ENCODE measurements at regions not wholly inside any gene's neighbourhood (a gene's known extent, or its start where the extent isn't known, plus 50 kb on each side); places are given as distances from the start of the nearest gene placed in this dataset.

DNA sequence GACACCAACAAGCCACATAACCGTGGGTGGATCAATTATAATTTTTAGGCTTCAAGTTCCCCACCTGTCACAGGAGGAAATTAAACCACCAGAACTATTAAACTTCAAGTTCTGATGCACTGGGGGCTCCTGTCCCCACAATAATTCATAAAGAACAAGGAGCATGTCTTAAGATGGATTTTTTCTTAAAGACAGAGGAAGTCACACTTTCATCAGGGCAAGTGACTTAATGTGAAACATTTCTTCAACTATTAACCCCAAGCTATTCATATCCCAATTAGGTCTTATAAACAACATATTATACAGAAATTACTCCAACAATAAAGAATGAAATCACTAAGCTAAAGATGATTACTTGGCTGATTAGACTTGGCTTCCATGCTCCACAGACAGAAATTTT, 292.5 kb downstream of the ETAA1 start:
- TF ChIP-seq, protein P1, sequence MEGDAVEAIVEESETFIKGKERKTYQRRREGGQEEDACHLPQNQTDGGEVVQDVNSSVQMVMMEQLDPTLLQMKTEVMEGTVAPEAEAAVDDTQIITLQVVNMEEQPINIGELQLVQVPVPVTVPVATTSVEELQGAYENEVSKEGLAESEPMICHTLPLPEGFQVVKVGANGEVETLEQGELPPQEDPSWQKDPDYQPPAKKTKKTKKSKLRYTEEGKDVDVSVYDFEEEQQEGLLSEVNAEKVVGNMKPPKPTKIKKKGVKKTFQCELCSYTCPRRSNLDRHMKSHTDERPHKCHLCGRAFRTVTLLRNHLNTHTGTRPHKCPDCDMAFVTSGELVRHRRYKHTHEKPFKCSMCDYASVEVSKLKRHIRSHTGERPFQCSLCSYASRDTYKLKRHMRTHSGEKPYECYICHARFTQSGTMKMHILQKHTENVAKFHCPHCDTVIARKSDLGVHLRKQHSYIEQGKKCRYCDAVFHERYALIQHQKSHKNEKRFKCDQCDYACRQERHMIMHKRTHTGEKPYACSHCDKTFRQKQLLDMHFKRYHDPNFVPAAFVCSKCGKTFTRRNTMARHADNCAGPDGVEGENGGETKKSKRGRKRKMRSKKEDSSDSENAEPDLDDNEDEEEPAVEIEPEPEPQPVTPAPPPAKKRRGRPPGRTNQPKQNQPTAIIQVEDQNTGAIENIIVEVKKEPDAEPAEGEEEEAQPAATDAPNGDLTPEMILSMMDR (IDR thresholded peaks at IDR 0.05): no peak
- no peak for DNase-seq (ENCODE audit: extremely low spot score, unreplicated experiment)
- no peak overlapping the region for H3K27ac Mint-ChIP-seq (ENCODE audit: unreplicated experiment)
- no peak overlapping the region for H3K4me3 Mint-ChIP-seq (ENCODE audit: unreplicated experiment)
- H3K4me1 Mint-ChIP-seq (ENCODE audit: unreplicated experiment): no peaks in the 10 kb centered on the region
- H3K27me3 Mint-ChIP-seq (ENCODE audit: unreplicated experiment): peaks cover 30% of the 10 kb centered on the region
- H3K9me3 Mint-ChIP-seq (ENCODE audit: unreplicated experiment): no peaks in the 10 kb centered on the region
- no peaks in the 10 kb centered on the region for H3K36me3 Mint-ChIP-seq (ENCODE audit: unreplicated experiment)

DNA sequence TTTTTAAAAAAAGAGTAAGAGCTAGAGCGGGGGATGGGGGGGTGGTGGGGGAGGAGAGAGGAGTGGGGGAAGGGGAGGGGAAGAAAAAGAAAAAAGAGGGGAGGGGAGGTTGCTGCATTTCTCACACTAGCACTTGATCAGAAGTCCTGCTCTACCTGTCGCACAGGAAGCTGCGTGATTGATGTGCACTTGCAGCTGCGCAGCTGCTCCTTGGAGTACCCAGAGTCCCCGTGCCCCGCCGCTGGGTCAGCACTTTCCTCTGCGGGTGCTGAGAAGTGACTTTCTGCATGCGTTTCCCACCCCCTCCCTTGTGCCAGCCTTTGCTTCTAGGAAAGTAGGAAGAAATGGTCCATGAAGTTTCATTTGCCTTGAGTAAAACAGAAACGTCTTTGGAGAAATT, 297.3 kb downstream of the ETAA1 start:
- no peaks in the 10 kb centered on the region for H3K36me3 Mint-ChIP-seq (ENCODE audit: unreplicated experiment)
- H3K27ac Mint-ChIP-seq (ENCODE audit: unreplicated experiment): no peak overlapping the region
- TF ChIP-seq, protein P1 (IDR thresholded peaks at IDR 0.05): no peak
- no peaks in the 10 kb centered on the region for H3K4me1 Mint-ChIP-seq (ENCODE audit: unreplicated experiment)
- no peak for DNase-seq (ENCODE audit: extremely low spot score, unreplicated experiment)
- H3K4me3 Mint-ChIP-seq (ENCODE audit: unreplicated experiment): no peak overlapping the region
- no peaks in the 10 kb centered on the region for H3K9me3 Mint-ChIP-seq (ENCODE audit: unreplicated experiment)
- H3K27me3 Mint-ChIP-seq (ENCODE audit: unreplicated experiment): peaks cover 22% of the 10 kb centered on the region

DNA sequence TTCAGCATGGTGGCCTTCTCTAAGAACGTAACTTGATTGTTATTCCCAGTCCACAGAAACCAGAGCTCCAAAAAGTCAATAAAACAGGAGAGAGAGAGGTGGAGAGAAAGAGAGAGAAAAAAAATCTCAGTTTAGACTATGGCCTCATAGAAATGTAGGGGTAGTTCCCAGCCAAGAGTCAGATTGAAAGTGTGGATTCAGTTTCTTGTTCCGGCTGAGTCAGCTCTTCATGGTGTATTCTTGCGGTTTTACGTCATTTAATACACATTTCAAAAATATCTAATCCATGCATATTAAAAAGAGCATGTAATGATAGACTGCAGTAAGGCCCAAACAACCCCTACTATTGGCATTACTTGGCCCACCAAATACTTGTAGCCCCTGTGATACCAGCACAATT, 303.9 kb downstream of the ETAA1 start:
- Mint-ChIP-seq H3K4me3 (ENCODE audit: unreplicated experiment) (no peak overlapping the region), H3K4me1 (ENCODE audit: unreplicated experiment) (no peaks in the 10 kb centered on the region), H3K27ac (ENCODE audit: unreplicated experiment) (no peak overlapping the region), H3K9me3 (ENCODE audit: unreplicated experiment) (peaks cover 6% of the 10 kb centered on the region), H3K36me3 (ENCODE audit: unreplicated experiment) (no peaks in the 10 kb centered on the region), H3K27me3 (ENCODE audit: unreplicated experiment) (peaks cover 2% of the 10 kb centered on the region)
- TF ChIP-seq, protein P1 (IDR thresholded peaks at IDR 0.05): no peak
- no peak for DNase-seq (ENCODE audit: extremely low spot score, unreplicated experiment)

DNA sequence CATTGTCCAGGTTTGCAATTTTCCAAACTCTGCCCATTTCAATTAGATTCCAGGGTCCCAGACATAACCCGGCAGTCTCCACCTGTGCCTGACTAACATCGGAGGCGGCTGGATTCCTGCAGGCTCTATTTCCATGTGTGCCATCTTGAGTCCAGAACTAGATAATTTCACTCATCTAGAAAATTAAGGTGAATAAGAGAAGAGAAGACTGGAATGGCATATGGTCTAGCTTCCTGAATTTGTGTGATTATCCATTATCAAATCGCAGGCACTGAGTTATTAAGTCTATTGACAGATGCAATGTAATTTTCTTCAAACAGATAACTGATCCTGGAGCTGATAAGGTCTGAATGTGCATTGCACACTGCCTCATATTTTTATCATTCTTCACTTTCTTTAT, 305.2 kb downstream of the ETAA1 start:
- no peak overlapping the region for H3K27ac Mint-ChIP-seq (ENCODE audit: unreplicated experiment)
- TF ChIP-seq, protein P1 (IDR thresholded peaks at IDR 0.05): no peak

DNA sequence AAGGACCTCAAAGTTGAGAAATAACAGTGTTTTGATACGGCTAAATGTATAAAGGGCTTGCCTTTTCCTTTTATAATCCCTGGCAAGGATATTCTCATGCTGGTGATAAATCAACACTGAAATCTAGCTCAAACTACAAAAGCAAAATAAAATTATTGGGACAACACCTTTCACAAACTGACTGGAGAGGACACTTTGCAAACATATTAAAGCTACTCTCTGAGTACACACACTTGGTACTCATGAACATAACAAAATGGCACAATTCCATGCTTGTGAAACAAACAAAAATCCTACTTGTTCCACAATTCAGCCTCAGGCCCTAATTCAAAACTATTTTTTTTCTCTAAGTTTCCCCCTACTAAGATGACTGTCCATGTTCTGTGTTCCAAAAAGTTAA, 305.8 kb downstream of the ETAA1 start:
- TF ChIP-seq, protein P1 (IDR thresholded peaks at IDR 0.05): no peak
- DNase-seq (ENCODE audit: extremely low spot score, unreplicated experiment): no peak
- Mint-ChIP-seq H3K9me3 (ENCODE audit: unreplicated experiment) (peaks cover 6% of the 10 kb centered on the region), H3K27me3 (ENCODE audit: unreplicated experiment) (peaks cover 10% of the 10 kb centered on the region), H3K4me1 (ENCODE audit: unreplicated experiment) (no peaks in the 10 kb centered on the region), H3K27ac (ENCODE audit: unreplicated experiment) (no peak overlapping the region), H3K36me3 (ENCODE audit: unreplicated experiment) (no peaks in the 10 kb centered on the region), H3K4me3 (ENCODE audit: unreplicated experiment) (no peak overlapping the region)

More for the DNA sequence above, 305.2 kb downstream of the ETAA1 start:
- Mint-ChIP-seq H3K27me3 (ENCODE audit: unreplicated experiment) (peaks cover 7% of the 10 kb centered on the region), H3K4me3 (ENCODE audit: unreplicated experiment) (no peak overlapping the region), H3K9me3 (ENCODE audit: unreplicated experiment) (peaks cover 6% of the 10 kb centered on the region), H3K36me3 (ENCODE audit: unreplicated experiment) (no peaks in the 10 kb centered on the region), H3K4me1 (ENCODE audit: unreplicated experiment) (no peaks in the 10 kb centered on the region)
- no peak for DNase-seq (ENCODE audit: extremely low spot score, unreplicated experiment)

Data from osteocyte (in vitro differentiated cells).